ENCODE measurements at regions not wholly inside any gene's neighbourhood (a gene's known extent, or its start where the extent isn't known, plus 50 kb on each side); places are given as distances from the start of the nearest gene placed in this dataset.
"Not testable (repeated sequence)": the region's sequence is repeated elsewhere in the genome, so short reads cannot be mapped to it uniquely, and the experiment has no call there.

- ATAC-seq (peak; percentile 49 to 91 (median 78)), DNase-seq (peak in 1 of 2 donors; percentile 67)
- TF ChIP-seq CTCF (IDR thresholded peaks at IDR 0.05): peak; percentile 25
- H3K36me3 Mint-ChIP-seq: peaks cover 11% of the 10 kb centered on the region
- H3K27me3 Mint-ChIP-seq (ENCODE audit: low read depth in 2 of 2); H3K27me3 ChIP-seq (ENCODE audit: control insufficient read depth, insufficient read depth, low read length); H3K4me3 ChIP-seq (ENCODE audit: low read length); H3K4me1 Mint-ChIP-seq; H3K4me1 ChIP-seq (ENCODE audit: control insufficient read depth, insufficient read depth, low read length); H3K27ac ChIP-seq (ENCODE audit: low read length); H3K27ac Mint-ChIP-seq; intact Hi-C loops (cut with micrococcal nuclease); H3K9me3 Mint-ChIP-seq; H3K9me3 ChIP-seq (ENCODE audit: control insufficient read depth, insufficient read depth, low read length); H3K4me3 Mint-ChIP-seq; H3K36me3 ChIP-seq (ENCODE audit: control insufficient read depth, insufficient read depth, low read length): not testable (repeated sequence)
- WGBS (ENCODE audit: insufficient coverage): no CpG with 5 or more reads among the region's 2 CpGs
These were observed 2101.3 kb upstream of the TPTE start for GRCh38 chr21:8419925-8420560.

DNA sequence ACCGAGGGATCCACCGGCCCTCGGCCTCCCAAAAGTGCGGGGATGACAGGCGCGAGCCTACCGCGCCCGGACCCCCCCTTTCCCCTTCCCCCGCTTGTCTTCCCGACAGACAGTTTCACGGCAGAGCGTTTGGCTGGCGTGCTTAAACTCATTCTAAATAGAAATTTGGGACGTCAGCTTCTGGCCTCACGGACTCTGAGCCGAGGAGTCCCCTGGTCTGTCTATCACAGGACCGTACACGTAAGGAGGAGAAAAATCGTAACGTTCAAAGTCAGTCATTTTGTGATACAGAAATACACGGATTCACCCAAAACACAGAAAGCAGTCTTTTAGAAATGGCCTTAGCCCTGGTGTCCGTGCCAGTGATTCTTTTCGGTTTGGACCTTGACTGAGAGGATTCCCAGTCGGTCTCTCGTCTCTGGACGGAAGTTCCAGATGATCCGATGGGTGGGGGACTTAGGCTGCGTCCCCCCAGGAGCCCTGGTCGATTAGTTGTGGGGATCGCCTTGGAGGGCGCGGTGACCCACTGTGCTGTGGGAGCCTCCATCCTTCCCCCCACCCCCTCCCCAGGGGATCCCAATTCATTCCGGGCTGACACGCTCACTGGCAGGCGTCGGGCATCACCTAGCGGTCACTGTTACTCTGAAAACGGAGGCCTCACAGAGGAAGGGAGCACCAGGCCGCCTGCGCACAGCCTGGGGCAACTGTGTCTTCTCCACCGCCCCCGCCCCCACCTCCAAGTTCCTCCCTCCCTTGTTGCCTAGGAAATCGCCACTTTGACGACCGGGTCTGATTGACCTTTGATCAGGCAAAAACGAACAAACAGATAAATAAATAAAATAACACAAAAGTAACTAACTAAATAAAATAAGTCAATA is 2093.4 kb upstream of the TPTE start:
- H3K4me1 Mint-ChIP-seq; H3K9me3 ChIP-seq (ENCODE audit: control insufficient read depth, insufficient read depth, low read length); H3K4me3 Mint-ChIP-seq; H3K27ac Mint-ChIP-seq; H3K27ac ChIP-seq (ENCODE audit: low read length); H3K36me3 Mint-ChIP-seq; DNase-seq; H3K36me3 ChIP-seq (ENCODE audit: control insufficient read depth, insufficient read depth, low read length); H3K4me1 ChIP-seq (ENCODE audit: control insufficient read depth, insufficient read depth, low read length); H3K27me3 ChIP-seq (ENCODE audit: control insufficient read depth, insufficient read depth, low read length); intact Hi-C loops (cut with micrococcal nuclease); H3K27me3 Mint-ChIP-seq (ENCODE audit: low read depth in 2 of 2); H3K9me3 Mint-ChIP-seq; H3K4me3 ChIP-seq (ENCODE audit: low read length): not testable (repeated sequence)
- peak; percentile 34 to 66 (median 41) for ATAC-seq
- no CpG with 5 or more reads among the region's 47 CpGs for WGBS (ENCODE audit: insufficient coverage)

DNA sequence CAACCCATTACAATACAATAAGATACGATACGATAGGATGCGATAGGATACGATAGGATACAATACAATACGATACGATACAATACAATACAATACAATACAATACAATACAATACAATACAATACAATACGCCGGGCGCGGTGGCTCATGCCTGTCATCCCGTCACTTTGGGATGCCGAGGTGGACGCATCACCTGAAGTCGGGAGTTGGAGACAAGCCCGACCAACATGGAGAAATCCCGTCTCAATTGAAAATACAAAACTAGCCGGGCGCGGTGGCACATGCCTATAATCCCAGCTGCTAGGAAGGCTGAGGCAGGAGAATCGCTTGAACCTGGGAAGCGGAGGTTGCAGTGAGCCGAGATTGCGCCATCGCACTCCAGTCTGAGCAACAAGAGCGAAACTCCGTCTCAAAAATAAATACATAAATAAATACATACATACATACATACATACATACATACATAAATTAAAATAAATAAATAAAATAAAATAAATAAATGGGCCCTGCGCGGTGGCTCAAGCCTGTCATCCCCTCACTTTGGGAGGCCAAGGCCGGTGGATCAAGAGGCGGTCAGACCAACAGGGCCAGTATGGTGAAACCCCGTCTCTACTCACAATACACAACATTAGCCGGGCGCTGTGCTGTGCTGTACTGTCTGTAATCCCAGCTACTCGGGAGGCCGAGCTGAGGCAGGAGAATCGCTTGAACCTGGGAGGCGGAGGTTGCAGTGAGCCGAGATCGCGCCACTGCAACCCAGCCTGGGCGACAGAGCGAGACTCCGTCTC is 2092.5 kb upstream of the TPTE start:
- H3K4me1 Mint-ChIP-seq; H3K4me3 Mint-ChIP-seq; H3K27ac Mint-ChIP-seq; H3K27me3 ChIP-seq (ENCODE audit: control insufficient read depth, insufficient read depth, low read length); H3K27ac ChIP-seq (ENCODE audit: low read length); H3K9me3 ChIP-seq (ENCODE audit: control insufficient read depth, insufficient read depth, low read length); H3K4me3 ChIP-seq (ENCODE audit: low read length); H3K36me3 Mint-ChIP-seq; intact Hi-C loops (cut with micrococcal nuclease); H3K36me3 ChIP-seq (ENCODE audit: control insufficient read depth, insufficient read depth, low read length); DNase-seq; H3K27me3 Mint-ChIP-seq (ENCODE audit: low read depth in 2 of 2); H3K4me1 ChIP-seq (ENCODE audit: control insufficient read depth, insufficient read depth, low read length); H3K9me3 Mint-ChIP-seq: not testable (repeated sequence)
- peak; percentile 62 to 81 (median 72) for ATAC-seq
- WGBS (ENCODE audit: insufficient coverage): no CpG with 5 or more reads among the region's 43 CpGs

- H3K9me3 Mint-ChIP-seq; intact Hi-C loops (cut with micrococcal nuclease); H3K9me3 ChIP-seq (ENCODE audit: control insufficient read depth, insufficient read depth, low read length); H3K4me3 Mint-ChIP-seq; H3K4me1 Mint-ChIP-seq; ATAC-seq; DNase-seq; H3K27ac ChIP-seq (ENCODE audit: low read length); H3K4me1 ChIP-seq (ENCODE audit: control insufficient read depth, insufficient read depth, low read length); H3K36me3 ChIP-seq (ENCODE audit: control insufficient read depth, insufficient read depth, low read length); H3K36me3 Mint-ChIP-seq; H3K27ac Mint-ChIP-seq; H3K27me3 ChIP-seq (ENCODE audit: control insufficient read depth, insufficient read depth, low read length); H3K4me3 ChIP-seq (ENCODE audit: low read length); H3K27me3 Mint-ChIP-seq (ENCODE audit: low read depth in 2 of 2): not testable (repeated sequence)
- no CpG with 5 or more reads among the region's 64 CpGs for WGBS (ENCODE audit: insufficient coverage)
These were observed 2086.7 kb upstream of the TPTE start for GRCh38 chr21:8434710-8435109.

- H3K27me3 Mint-ChIP-seq (ENCODE audit: low read depth in 2 of 2); H3K27me3 ChIP-seq (ENCODE audit: control insufficient read depth, insufficient read depth, low read length); H3K4me3 ChIP-seq (ENCODE audit: low read length); H3K27ac Mint-ChIP-seq; H3K36me3 ChIP-seq (ENCODE audit: control insufficient read depth, insufficient read depth, low read length); H3K9me3 Mint-ChIP-seq; H3K27ac ChIP-seq (ENCODE audit: low read length); H3K9me3 ChIP-seq (ENCODE audit: control insufficient read depth, insufficient read depth, low read length); H3K4me1 Mint-ChIP-seq; H3K36me3 Mint-ChIP-seq; DNase-seq; H3K4me3 Mint-ChIP-seq; intact Hi-C loops (cut with micrococcal nuclease); H3K4me1 ChIP-seq (ENCODE audit: control insufficient read depth, insufficient read depth, low read length); ATAC-seq: not testable (repeated sequence)
- no CpG with 5 or more reads among the region's 54 CpGs for WGBS (ENCODE audit: insufficient coverage)
These were observed 2078.3 kb upstream of the TPTE start for GRCh38 chr21:8443093-8443492.

GRCh38 chr21:8449807-8450206 is 2071.6 kb upstream of the TPTE start:
- H3K36me3 Mint-ChIP-seq; H3K27me3 ChIP-seq (ENCODE audit: control insufficient read depth, insufficient read depth, low read length); DNase-seq; H3K4me1 Mint-ChIP-seq; H3K4me1 ChIP-seq (ENCODE audit: control insufficient read depth, insufficient read depth, low read length); H3K9me3 Mint-ChIP-seq; H3K9me3 ChIP-seq (ENCODE audit: control insufficient read depth, insufficient read depth, low read length); H3K27me3 Mint-ChIP-seq (ENCODE audit: low read depth in 2 of 2); H3K27ac Mint-ChIP-seq; intact Hi-C loops (cut with micrococcal nuclease); H3K4me3 ChIP-seq (ENCODE audit: low read length); H3K4me3 Mint-ChIP-seq; H3K36me3 ChIP-seq (ENCODE audit: control insufficient read depth, insufficient read depth, low read length); H3K27ac ChIP-seq (ENCODE audit: low read length): not testable (repeated sequence)
- ATAC-seq: peak in 1 of 3 donors; percentile 30
- no CpG with 5 or more reads among the region's 18 CpGs for whole genome bisulfite sequencing (ENCODE audit: insufficient coverage)
